Left cardiac atrium (tissue), 4 donors: ENCODE measurements at regions not wholly inside any gene's neighbourhood (a gene's known extent, or its start where the extent isn't known, plus 50 kb on each side); places are given as distances from the start of the nearest gene placed in this dataset.

Experiments used
- ATAC-seq, 2 donors: fragments of 200-7000 bp; cut with Tn5 transposase; one replicate each; pipeline ENCODE4 v1.9.1; 2020; ENCODE audit warnings: mild to moderate bottlenecking in 2 of 2, moderate library complexity in 2 of 2
- DNase-seq: peaks from one replicate; pipeline ENCODE4 v3.0.0-alpha.2; 2020
- intact Hi-C, 2 donors: fragments of 100-400 bp; cut with DNase I; formaldehyde crosslinking; loops; one replicate each; pipeline versions ENCODE4 v1.14.1 to v1.15.1; 2022 to 2023
- donor health status: DM: no; HTN: yes; CAD: no.
- donor health status: DM: no; HTN: yes; CAD: no; lungs with severe emphysema.
- donor health status: DM: yes; HTN: yes; CAD: no.
- donor health status: Dilated cardiomyopathy.

DNA sequence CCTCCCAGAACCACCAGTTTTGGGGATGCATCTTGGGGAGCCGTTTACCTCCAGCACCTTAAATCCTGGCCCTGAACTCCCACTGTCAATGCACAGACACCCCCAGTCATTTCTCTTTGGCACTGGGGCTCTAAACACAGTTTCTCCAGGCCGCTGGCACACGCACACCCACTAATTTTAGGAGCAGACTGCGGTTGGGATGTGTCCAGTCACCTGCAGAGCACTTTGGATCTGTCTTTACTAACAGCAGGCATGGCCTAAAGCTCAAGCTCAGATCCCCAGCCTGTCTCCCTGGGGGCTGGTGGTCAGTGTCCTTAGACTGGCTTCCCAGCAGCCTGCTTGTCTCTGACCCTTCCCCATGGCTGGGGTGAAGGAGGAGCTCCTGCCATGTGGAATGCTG lies 49.9 kb downstream of the SYNE3 start:
- intact Hi-C loops, result no loop called here
- no peak for DNase-seq
- ATAC-seq, result no peak

DNA sequence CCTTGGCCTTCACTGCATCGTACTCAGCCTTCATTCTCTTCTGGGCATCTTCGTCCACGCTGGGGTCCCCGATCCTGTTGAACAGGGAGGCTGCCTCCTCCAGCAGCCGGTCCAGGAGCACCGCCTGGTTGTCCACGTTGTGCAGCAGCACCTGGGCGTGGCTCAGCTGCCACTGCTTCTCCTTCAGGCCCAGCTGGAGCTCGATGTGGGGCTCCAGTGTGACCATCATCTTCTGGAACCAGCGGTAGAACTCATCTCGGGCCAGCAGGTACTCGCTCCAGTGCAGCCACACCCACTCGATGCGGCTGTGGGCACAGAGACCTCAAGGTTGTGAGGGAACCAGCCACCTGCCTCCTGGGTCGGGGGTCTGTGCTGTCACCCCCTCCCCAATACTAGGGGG lies 50.5 kb downstream of the SYNE3 start:
- ATAC-seq, result no peak
- intact Hi-C loops, result no loop called here
- no peak for DNase-seq

DNA sequence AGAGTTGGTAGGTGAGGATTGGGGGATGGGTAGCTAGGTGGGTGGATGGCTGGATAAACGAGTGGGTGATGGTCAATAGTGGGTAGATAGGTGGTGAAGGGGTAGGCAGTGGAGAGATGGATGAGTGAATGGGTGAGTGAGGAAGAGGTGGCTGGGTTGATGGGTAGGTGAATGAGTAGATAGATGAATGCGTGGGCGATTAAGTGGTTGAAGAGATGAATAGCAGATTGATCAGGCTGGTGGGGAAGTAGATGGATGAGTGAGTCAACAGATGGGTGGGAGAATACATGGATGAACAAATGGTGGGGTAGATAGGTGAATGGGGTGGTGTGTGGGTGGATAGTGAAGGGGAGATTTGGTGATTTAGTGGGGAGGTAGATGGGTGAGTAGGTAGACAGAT lies 51.1 kb downstream of the SYNE3 start:
- DNase-seq (no peak), ATAC-seq (no peak)
- intact Hi-C loops, result no loop called here

DNA sequence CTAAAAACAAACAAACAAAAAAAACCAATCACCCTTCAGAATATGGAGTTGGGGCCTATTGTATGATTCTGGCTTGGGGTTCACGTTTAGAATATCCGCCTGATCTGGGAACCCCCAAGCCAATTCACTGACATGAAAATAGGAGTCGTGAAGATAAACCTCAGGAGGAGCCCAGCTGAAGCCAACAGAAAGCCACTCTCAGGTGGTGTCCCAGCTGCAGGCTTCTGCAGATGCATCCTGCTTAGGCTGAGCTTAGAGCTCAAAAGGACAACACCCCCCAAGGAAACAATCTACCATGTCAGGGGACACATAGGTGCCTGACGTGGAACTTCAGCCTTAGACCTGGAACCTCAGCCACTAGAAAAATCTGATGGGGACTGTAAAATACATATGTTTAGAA lies 51.9 kb downstream of the SYNE3 start:
- DNase-seq (no peak), ATAC-seq (no peak)
- intact Hi-C loops, result no loop called here

DNA sequence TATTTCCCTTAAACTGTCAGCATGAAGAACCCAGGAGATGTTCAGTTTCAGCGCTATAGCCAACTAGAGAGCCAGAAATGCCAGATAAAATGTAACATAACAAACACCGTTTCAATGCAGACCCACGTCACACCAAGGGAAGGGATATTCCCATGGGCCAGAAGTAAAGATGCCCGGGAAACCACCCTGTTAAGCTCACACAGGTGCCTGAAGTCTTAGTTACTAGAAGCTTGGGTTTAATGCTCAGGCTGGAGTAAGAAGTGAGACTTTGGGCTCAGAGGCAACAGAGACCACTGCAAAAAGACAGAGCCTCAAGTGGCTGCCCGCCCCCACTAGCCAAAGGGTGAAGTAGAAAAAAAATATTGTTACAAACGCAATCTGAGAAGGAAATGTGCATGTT lies 52.3 kb downstream of the SYNE3 start:
- DNase-seq (no peak), ATAC-seq (no peak)
- intact Hi-C loops, result no loop called here

DNA sequence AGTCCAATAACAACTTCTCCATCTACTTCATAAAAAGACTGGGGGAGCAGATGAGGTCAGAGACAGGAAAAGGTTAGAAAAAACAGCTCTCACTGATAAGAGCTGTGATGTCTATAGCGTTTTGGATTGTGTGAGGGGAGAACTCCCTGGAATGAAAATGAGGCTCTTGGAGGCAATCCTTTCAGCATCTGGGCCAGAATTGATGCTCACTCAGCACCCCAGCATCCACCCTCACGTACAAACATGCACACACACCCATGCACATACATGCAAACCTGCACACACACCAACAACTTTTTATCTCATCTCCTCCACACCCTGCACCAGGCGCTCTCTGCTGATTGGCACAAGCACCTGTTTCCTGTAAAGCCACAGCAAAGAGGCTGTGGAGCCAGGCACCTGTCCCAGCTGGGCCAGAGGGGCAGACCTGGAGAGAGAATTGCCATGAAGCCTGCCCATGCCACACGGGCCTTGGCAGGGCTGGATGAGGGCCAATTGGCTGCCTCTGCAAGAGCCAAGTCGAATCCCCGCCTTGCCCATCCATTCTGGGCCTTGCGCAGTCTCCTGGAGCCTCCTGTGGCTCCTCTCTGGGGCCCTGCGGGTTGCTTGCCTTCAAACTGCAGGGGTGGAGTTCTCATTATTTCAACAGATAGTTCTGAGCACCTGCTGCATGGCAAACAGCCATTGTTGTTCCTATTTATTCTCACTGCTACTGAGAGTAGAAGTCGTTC lies 53.1 kb downstream of the SYNE3 start:
- DNase-seq (no peak), ATAC-seq (peak; percentile 12 to 23)
- intact Hi-C loops, result no loop called here

DNA sequence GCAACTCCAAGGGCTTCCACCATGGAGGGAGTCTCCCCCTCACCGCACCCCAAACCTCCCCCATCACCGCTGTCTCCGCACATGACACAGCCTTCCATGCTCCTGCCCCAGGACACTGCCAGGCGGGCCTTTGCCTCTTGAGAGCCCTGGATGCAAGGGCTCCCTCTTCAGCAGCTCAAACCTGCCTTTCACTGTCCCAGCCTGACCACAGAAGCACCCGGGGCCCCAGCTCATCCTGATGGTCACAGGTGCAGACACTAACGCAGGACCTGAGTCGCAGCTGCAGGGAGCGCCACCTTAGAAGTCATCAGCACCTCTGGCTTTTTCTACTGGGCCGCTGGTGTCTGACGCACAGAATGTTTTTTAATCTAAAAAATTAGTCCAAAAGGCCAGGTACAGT lies 54.0 kb downstream of the SYNE3 start:
- intact Hi-C loops, result no loop called here
- ATAC-seq (no peak), DNase-seq (no peak)

DNA sequence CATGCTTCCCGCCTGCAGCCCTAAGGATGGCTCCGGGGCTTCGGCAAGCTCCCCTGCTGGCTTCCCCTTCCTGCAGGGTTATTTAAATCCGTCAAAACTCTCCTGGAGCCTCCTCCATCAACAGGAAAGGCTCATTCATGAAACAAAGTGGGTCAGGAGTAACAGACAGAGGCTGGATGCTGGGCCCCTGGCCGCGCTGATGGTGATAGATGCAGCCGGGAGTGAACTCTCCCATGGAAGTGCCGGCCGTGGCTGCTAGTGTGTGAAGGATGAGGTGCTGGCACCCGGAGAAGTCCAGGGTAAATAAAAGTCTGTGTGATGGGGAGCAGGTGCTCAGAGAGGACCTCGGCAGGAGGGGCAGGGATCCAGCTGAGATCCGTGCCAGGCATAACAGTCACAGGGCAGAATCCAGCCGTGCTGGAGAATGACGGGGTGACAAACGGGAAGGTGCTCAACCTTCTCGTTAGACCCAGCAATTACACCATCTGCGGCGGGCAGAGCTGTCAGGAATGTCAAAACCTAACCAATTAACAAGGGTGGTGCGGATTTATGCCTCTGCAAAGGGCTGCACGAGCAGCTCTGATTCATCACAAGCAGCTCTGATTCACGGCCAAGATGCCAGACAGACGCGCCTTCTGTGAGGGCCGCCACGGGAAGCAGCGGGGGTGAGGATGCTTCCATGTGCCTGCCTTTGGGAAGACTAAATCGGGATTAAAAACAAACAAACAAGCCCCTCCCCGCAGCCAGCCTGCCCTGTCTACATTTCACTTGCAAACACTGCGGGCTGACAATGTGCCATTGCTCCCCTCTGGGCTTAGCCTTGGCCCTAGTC lies 55.6 kb downstream of the SYNE3 start:
- ATAC-seq (peak; percentile 15 to 86), DNase-seq (peak; percentile 68)
- intact Hi-C loops, result no loop called here

DNA sequence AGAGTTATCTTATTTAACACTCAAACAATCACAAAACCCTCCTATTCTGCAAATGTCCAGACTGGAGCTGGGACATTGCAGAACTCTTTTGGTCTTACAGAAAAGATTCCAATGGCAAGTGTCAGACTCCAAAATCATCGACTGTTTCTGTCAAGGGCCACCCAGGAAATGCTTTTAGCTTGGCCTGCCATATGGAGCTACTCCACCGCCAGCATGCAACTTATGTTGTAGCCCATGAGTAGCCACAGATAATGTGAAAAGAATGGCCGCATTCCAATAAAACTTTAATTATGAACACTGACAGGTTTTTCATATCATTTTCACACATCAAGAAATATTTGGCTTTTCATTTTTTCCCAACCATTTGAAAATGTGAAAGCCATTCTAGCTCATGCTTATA lies 57.5 kb downstream of the SYNE3 start:
- no peak for DNase-seq
- intact Hi-C loops, result no loop called here
- ATAC-seq, result no peak

DNA sequence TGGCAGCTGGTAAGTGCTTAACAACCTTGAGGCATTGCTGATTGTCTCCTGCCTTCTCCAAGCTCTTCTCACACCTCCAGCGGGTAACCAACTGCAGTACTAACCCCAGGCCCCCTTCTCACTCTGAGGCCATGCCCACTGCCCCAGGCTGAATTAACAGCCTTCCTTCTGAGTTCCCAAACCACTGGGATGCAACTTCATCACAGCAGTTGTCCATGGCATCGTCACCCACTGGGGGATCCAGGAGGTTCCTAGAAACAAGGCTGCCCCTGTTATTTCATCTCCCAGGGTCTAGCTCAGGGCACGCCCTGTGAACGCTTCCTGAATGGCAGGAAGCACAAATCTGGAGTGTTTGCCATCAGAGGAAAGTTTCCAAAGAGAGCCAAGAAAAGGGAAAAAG lies 58.0 kb downstream of the SYNE3 start:
- intact Hi-C loops, result no loop called here
- ATAC-seq (no peak), DNase-seq (no peak)

DNA sequence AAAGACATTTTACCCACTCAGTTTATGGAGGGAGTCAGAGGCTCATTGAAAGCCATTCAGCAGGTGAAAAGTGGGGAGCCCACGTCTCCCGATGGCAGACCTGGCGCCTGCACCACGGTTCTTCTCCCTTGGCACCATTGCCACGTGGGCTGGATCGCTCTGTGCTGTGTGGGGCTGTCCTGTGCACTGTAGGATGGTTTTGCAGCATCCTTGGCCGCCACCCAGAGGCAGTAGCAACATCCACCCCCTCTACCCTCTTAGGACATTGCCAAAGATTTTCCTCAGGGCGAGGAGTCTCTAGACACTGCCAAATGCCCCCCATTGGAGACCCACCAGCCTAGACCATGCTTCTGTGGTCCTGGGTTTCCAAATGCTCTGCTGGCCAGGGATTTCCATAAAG lies 60.2 kb downstream of the SYNE3 start:
- intact Hi-C loops, result no loop called here

DNA sequence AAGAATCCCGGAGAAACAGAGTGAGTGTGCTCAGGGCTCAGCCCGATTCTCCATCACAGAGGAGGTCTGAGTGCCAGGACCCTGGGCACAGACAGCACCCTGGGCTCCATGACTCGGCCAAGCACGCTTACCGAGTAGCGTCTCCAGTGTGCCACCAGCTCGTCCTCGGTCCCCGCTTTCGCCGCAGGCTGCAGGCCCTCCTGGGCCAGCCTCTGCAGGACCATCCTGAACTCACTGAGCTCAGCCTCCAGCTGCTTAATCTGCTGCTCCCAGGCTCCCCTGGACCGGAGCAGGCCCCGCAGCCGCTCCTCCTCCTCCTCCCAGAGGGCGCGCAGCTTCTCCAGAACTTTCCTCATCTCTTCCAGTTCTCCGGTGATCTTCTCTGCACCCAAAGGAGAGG lies 61.2 kb downstream of the SYNE3 start:
- DNase-seq (no peak), ATAC-seq (no peak)
- intact Hi-C loops, result no loop called here

More for the DNA sequence above, 60.2 kb downstream of the SYNE3 start:
- no peak for ATAC-seq
- no peak for DNase-seq

DNA sequence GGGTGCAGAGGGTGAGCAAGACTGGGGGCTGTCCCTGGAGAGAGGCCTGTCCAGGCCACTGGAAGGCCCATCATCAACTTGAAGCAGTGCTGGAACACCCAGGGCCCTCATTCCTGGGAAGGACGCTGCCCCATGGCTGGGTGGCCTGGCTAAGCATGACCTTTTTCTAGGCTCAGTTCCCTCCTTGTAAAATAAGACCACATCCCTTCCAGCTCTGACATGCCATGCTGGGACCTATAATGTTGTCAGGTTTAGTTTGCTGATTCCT lies 62.8 kb downstream of the SYNE3 start:
- DNase-seq (no peak), ATAC-seq (no peak)
- intact Hi-C loops, result no loop called here

DNA sequence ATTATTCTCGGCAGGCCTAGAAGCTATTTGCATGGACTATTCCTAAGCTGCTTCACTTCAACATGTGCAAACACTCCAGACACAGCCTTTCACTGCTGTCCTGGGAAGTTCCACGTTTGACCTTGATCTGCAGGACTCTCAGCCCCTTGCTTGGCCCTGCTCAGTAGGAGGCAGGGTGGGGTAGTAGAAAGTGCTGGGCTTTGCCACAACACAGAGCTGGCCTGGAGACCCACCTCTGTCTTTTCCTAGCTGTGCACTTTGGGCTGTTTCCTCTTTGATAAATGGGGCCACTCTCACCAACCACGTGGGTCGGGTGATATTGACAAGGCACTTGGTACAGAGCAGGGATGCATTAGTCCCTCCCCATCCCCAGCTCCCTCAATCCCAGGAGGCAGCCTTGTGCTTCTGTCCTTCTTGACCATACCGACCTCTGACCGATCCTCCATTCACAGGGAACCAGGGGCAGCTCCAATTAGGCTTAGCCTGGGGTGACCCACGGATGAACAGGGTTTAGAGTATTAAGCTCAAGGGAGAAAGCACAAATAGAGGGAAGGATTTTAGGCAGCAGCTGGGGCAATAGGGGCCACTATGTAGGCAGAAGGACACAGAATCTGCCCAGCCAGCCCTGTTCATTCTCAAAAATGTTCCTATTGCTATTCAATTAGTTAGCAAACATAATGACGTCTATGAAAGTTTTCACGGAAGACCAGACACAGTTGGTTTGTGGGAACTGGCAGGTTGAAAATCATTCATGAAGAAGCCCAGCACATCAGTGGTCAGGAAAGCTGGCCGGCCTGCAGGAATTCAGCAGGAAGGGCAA lies 63.3 kb downstream of the SYNE3 start:
- no peak for ATAC-seq
- intact Hi-C loops, result no loop called here
- DNase-seq, result no peak

DNA sequence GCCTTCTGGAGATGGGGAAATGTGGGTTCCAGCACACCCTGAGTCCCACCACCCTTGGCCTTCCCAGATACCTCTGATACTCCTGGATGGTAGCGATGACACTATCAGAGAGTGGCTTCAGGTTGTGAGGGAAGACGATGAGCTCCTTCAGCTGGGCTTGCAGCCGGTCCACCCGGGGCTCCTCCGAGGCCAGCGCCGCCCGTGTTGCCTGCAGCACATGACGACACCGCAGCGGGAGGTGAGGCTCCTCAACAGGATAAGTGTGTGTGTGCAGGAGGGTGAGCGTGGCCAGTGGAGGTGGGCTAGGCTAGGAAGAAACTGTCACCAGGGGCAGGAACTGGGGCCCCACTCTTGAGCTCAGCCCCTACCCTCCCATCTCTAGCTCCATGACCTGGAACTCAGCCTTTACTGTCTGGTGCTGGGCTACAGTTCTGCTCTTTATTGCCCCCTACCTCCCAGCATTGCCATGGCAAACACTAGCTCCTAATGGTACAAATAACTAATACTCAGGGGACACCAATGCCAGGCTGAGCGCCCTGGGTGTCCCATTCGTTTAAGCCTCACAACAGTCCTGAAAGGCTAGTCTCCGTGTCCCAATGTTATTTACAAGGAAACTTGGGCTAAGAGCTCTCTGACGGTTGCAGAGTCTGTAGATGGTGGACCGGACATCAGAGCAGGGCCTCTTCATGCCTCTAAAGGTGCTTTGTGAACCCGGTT lies 64.1 kb downstream of the SYNE3 start:
- intact Hi-C loops, result no loop called here
- no peak for DNase-seq
- ATAC-seq, result no peak

DNA sequence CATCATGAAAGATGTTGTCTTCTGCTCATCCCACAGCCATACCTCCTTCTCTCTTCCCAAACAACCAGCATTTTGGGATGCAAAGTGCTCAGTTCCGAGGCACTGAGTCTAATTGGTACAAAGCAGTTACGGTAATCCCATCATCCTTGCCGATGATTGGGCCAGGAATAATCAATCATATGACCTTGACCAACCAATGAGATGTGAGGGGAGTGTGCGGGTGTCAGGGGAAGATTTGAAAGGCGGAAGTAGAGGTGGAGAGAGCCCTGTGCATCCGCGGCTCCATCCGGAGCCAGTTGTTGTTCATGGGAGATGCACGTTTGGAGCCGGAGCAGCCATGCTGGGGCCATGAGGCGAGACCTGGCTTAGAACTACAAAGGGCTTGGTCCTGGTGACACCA lies 67.3 kb downstream of the SYNE3 start:
- intact Hi-C loops, result no loop called here
- ATAC-seq (no peak), DNase-seq (no peak)

DNA sequence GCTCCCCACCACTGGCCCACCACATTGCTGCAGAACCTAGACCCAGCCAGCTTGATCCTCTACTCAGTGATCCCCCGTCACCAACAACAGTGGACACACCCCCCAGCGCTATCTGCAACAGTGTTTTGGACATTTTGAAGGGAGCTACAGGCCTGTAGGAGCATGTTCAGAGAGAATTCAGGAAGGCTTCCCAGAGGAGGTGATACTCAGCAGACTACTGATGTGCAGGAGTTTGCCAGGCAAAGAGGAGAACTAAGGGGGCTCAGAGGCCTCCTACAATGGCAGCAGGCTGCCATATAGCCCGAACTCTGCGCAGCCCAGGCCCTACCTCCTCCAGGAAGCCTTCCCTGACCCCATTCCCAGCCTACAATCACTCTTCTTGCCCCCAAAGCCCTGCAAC lies 70.0 kb downstream of the SYNE3 start:
- ATAC-seq (no peak), DNase-seq (no peak)
- intact Hi-C loops, result no loop called here

DNA sequence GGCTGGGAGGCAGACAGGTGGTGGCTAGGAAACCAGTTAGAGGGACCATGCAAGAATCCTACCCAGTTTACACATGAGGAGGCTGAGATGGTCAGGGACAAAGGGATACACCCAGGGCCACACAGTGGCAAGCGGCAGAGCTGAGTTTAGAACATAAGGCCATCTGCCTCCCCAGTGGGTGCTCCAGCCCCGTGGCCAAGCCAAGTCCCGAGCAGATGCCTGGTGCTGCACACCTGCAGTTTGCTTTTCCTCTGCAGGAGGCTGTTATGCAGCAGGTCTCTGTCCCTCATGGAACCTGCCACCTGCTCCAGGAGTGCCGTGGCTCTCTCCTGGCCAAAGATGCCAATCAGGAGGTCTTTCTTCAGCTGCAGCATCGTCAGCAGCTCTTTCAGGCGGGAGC lies 70.8 kb downstream of the SYNE3 start:
- ATAC-seq, result no peak
- intact Hi-C loops, result no loop called here
- no peak for DNase-seq

DNA sequence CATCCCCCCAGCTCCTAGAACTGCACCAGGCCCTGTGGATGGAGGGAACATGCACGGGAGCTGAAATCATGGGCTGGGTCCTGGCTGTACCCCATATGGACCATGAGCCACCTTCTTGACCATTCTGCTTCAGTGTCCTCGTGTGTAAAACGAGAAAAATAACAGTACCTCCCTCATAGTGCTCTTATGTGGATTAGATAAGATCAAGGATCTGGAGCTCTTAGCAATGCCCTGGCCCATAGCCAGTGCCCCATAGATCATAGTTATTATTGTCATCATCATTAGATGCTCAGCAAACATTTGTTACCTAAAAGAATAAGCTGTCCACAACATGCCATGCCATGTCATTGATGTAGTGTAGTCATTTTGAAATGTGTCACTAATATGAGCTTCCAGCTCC lies 71.3 kb downstream of the SYNE3 start:
- intact Hi-C loops, result no loop called here
- no peak for ATAC-seq
- DNase-seq, result no peak
